ENCODE measurements at regions not wholly inside any gene's neighbourhood (a gene's known extent, or its start where the extent isn't known, plus 50 kb on each side); places are given as distances from the start of the nearest gene placed in this dataset.

DNA sequence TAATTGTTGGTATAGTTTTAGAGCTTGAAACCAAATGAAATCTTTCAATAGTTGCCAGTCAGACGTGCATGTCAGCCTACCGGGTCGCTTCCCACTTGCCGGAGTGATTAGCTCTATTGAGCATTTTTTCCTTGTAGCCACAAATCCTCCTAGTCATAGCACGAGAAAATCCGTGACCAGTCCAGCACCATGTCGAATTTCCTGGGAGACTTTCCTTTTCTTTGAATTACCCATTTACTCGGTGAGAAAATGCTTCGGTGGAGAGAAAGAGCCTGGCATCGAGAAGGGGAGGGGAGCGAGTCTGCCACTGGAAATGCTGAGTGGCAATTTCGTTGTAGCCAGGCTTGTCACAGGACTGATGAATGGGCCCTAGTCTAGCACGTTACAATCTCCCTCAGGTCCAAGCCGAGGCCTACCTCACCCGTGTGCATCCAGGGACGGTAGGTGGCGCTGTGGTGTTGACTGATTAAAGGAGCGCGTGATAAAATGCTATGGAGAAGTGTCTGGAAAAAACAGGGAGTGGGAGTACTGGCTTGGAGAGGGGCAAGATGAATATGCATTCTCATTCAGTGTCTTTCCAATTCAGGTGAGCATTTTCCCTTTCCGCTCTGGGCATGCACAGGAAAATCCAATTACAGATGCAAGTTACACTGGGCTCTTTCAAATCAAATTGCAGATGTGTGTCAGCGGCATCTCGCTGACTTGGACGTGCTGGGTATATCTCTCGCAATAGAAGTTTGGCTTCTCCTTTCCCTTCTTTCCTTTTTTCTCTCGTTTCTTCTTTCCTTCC lies 238.8 kb downstream of the EDEM1 start:
- FAIRE-seq: peak; percentile 90
- intact Hi-C loops (cut with micrococcal nuclease; ENCODE audit: unreplicated experiment): loop anchor here (1.0 kb wide), 1 partner anchor 121 kb away; no protein-coding TSS in a partner anchor
- DNase-seq (ENCODE audit: low spot score): peak; percentile 57
- Histone ChIP-seq H3K4me1 (ENCODE audit: insufficient read depth, low read length) (no peaks in the 10 kb centered on the region), H3K9ac (ENCODE audit: insufficient read depth, low read depth, low read length) (no peak overlapping the region), H3K4me3 (replicated peaks in 1 of 3; ENCODE audit: insufficient read depth in 1 of 3, low read depth in 2 of 3, low read length in 3 of 3) (no peak overlapping the region), H3K79me2 (ENCODE audit: insufficient read depth, low read length) (no peaks in the 10 kb centered on the region), H3K27ac (ENCODE audit: extremely low read length, insufficient read depth, low read length) (no peak overlapping the region), H3K36me3 (replicated peaks in 1 of 2; ENCODE audit: control insufficient read depth in 1 of 2, insufficient read depth in 2 of 2, low read length in 2 of 2) (no peaks in the 10 kb centered on the region), H2AFZ (ENCODE audit: low read length) (no peak overlapping the region), H3K4me2 (ENCODE audit: low read depth, low read length) (0 out of 2 replicates have a peak overlapping the region, but pooled peaks have one; percentile 3), H3K27me3 (ENCODE audit: control insufficient read depth in 1 of 2, insufficient read depth in 2 of 2, low read length in 2 of 2) (no peaks in the 10 kb centered on the region), H3K9me3 (ENCODE audit: low read length) (no peaks in the 10 kb centered on the region), H4K20me1 (ENCODE audit: insufficient read depth, low read length) (no peaks in the 10 kb centered on the region)
- 39% methylated on average over 25 of the region's 25 CpGs for WGBS (ENCODE audit: low lambda C conversion rate)
- in situ Hi-C loops (cut with HindIII; ENCODE audit: extremely low pct_ligation_motif_present, low pct_unique_long_range_greater_than_20kb): no loop called here
- no TSS peak for BruUV-seq (replicated peaks)
- ChIA-PET POLR2A (no interaction called here), CTCF (ENCODE audit: low intra/inter-chr PET ratio, low total read pairs) (interaction anchor here (0.8 kb wide), 1 partner anchor 1372 kb away, joined by 3 read pairs; no protein-coding TSS in a partner anchor)
- ATAC-seq: peak; percentile 100
- TF ChIP-seq, protein P1, sequence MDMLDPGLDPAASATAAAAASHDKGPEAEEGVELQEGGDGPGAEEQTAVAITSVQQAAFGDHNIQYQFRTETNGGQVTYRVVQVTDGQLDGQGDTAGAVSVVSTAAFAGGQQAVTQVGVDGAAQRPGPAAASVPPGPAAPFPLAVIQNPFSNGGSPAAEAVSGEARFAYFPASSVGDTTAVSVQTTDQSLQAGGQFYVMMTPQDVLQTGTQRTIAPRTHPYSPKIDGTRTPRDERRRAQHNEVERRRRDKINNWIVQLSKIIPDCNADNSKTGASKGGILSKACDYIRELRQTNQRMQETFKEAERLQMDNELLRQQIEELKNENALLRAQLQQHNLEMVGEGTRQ (IDR thresholded peaks at IDR 0.05; ENCODE audit: low read depth, low read length): no peak
- TF ChIP-seq, protein P1 (CRISPR knock-in tag; IDR thresholded peaks at IDR 0.05; ENCODE audit: borderline replicate concordance): no peak
- TF ChIP-seq RBM39 (IDR thresholded peaks at IDR 0.05; ENCODE audit: low read depth, low read length, poor library complexity, severe bottlenecking): no peak
- no peak for TF ChIP-seq ZNF547 (CRISPR knock-in tag; IDR thresholded peaks at IDR 0.05)
- no peak for TF ChIP-seq MBD4 (IDR thresholded peaks at IDR 0.05; ENCODE audit: borderline replicate concordance, low read length)
- TF ChIP-seq MAF1 (CRISPR knock-in tag; IDR thresholded peaks at IDR 0.05; ENCODE audit: borderline replicate concordance): no peak
- no peak for TF ChIP-seq NCOA2 (CRISPR knock-in tag; IDR thresholded peaks at IDR 0.05)
- TF ChIP-seq POLR2AphosphoS5 (IDR thresholded peaks at IDR 0.05; ENCODE audit: low read depth, low read length): no peak
- no peak for TF ChIP-seq AKAP8 (CRISPR knock-in tag; IDR thresholded peaks at IDR 0.05)
- 0 out of 2 replicates have a peak, but pooled peaks have one; percentile 45 for TF ChIP-seq DNMT1 (CRISPR knock-in tag; IDR thresholded peaks at IDR 0.05)
- TF ChIP-seq EHMT2 (IDR thresholded peaks at IDR 0.05; ENCODE audit: borderline replicate concordance, low read depth, low read length): no peak
- no peak for TF ChIP-seq GATAD2A (CRISPR knock-in tag; IDR thresholded peaks at IDR 0.05)
- 0 out of 2 replicates have a peak, but pooled peaks have one; percentile 12 for TF ChIP-seq BHLHE40 (IDR thresholded peaks at IDR 0.05; ENCODE audit: low read length)
- no peak for TF ChIP-seq POLR2AphosphoS2 (IDR thresholded peaks at IDR 0.05; ENCODE audit: low read depth, low read length)
- TF ChIP-seq XBP1 (CRISPR knock-in tag; IDR thresholded peaks at IDR 0.05): no peak
- TF ChIP-seq, protein P2, sequence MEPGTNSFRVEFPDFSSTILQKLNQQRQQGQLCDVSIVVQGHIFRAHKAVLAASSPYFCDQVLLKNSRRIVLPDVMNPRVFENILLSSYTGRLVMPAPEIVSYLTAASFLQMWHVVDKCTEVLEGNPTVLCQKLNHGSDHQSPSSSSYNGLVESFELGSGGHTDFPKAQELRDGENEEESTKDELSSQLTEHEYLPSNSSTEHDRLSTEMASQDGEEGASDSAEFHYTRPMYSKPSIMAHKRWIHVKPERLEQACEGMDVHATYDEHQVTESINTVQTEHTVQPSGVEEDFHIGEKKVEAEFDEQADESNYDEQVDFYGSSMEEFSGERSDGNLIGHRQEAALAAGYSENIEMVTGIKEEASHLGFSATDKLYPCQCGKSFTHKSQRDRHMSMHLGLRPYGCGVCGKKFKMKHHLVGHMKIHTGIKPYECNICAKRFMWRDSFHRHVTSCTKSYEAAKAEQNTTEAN (CRISPR knock-in tag; conservative IDR thresholded peaks at IDR 0.05): no peak
- no peak for TF ChIP-seq GPN1 (CRISPR knock-in tag; IDR thresholded peaks at IDR 0.05; ENCODE audit: borderline replicate concordance)
- TF ChIP-seq, protein P3, sequence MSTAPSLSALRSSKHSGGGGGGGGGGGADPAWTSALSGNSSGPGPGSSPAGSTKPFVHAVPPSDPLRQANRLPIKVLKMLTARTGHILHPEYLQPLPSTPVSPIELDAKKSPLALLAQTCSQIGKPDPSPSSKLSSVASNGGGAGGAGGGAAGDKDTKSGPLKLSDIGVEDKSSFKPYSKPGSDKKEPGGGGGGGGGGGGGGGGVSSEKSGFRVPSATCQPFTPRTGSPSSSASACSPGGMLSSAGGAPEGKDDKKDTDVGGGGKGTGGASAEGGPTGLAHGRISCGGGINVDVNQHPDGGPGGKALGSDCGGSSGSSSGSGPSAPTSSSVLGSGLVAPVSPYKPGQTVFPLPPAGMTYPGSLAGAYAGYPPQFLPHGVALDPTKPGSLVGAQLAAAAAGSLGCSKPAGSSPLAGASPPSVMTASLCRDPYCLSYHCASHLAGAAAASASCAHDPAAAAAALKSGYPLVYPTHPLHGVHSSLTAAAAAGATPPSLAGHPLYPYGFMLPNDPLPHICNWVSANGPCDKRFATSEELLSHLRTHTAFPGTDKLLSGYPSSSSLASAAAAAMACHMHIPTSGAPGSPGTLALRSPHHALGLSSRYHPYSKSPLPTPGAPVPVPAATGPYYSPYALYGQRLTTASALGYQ (CRISPR knock-in tag; IDR thresholded peaks at IDR 0.05): no peak
- TF ChIP-seq, protein P4, sequence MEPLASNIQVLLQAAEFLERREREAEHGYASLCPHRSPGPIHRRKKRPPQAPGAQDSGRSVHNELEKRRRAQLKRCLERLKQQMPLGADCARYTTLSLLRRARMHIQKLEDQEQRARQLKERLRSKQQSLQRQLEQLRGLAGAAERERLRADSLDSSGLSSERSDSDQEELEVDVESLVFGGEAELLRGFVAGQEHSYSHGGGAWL (CRISPR knock-in tag; IDR thresholded peaks at IDR 0.05): no peak
- no peak for TF ChIP-seq ZSCAN25 (CRISPR knock-in tag; IDR thresholded peaks at IDR 0.05)
- TF ChIP-seq XRCC5 (optimal IDR thresholded peaks at IDR 0.05; ENCODE audit: low read length): peak; percentile 87
